GM12878 (cell line): ENCODE measurements at regions not wholly inside any gene's neighbourhood (a gene's known extent, or its start where the extent isn't known, plus 50 kb on each side); places are given as distances from the start of the nearest gene placed in this dataset.

ENCODE experiments used
- CREM ChIP-seq: IDR thresholded peaks from 2 replicates; pipeline ENCODE4 v1.6.1; 2014; ENCODE audit warnings: antibody characterized with exemption, low read depth
- EP300 ChIP-seq, 2 experiments: fragments of 150-350 bp in 1 of 2; IDR thresholded peaks; 2 replicates each; pipeline ENCODE4 v1.6.1; 2011 to 2012; ENCODE audit warnings: low read depth in 2 of 2, low read length in 2 of 2, borderline replicate concordance in 1 of 2, improper control_type of control experiment in 1 of 2, inconsistent platforms in 1 of 2; ENCODE audit not compliant: control insufficient read depth in 1 of 2
- EZH2 ChIP-seq: IDR thresholded peaks from 2 replicates; pipeline ENCODE4 v1.6.1; 2012; ENCODE audit warnings: low read depth, mild to moderate bottlenecking, control low read depth, inconsistent platforms, low read length, borderline replicate concordance; ENCODE audit not compliant: control insufficient read depth
- GATAD2B ChIP-seq: fragments of 450-650 bp; conservative IDR thresholded peaks from 2 replicates; pipeline ENCODE4 v1.6.1; 2017; ENCODE audit warnings: low read depth, mild to moderate bottlenecking, moderate library complexity
- JUNB ChIP-seq: IDR thresholded peaks from 2 replicates; pipeline ENCODE4 v1.6.1; 2016; ENCODE audit warnings: antibody characterized with exemption, mild to moderate bottlenecking
- POLR2AphosphoS5 ChIP-seq: IDR thresholded peaks from 2 replicates; pipeline ENCODE4 v1.6.1; 2011; ENCODE audit warnings: mild to moderate bottlenecking, low read length, inconsistent platforms
- RCOR1 ChIP-seq: conservative IDR thresholded peaks from 2 replicates; pipeline ENCODE4 v1.6.1; 2012; ENCODE audit warnings: low read depth, low read length, improper control_type of control experiment
- RFX5 ChIP-seq: IDR thresholded peaks from 2 replicates; pipeline ENCODE4 v1.6.1; 2011; ENCODE audit warnings: low read depth, low read length, improper control_type of control experiment
- TAF1 ChIP-seq: IDR thresholded peaks from 2 replicates; pipeline ENCODE4 v1.6.1; 2011; ENCODE audit warnings: mild to moderate bottlenecking, low read depth, low read length, borderline replicate concordance
- TBL1XR1 ChIP-seq: IDR thresholded peaks from 2 replicates; pipeline ENCODE4 v1.6.1; 2012; ENCODE audit warnings: low read depth, low read length, improper control_type of control experiment
- TF ChIP-seq, protein P1 (sequence below), 3 experiments: IDR thresholded peaks in 2 of 3; conservative IDR thresholded peaks in 1 of 3; 2 replicates each; pipeline ENCODE4 v1.5.1; 2011; ENCODE audit warnings: low read depth in 3 of 3, low read length in 3 of 3, mild to moderate bottlenecking in 3 of 3, control low read depth in 2 of 3, moderate library complexity in 2 of 3, inconsistent platforms in 1 of 3, mixed read lengths in 1 of 3; ENCODE audit not compliant: control insufficient read depth in 2 of 3, insufficient read depth in 1 of 3; ENCODE audit errors: extremely low read depth in 1 of 3
- TF ChIP-seq, protein P2 (sequence below): IDR thresholded peaks from 2 replicates; pipeline ENCODE4 v1.6.1; 2011; ENCODE audit warnings: low read depth, low read length, improper control_type of control experiment, borderline replicate concordance
- TF ChIP-seq, protein P3 (sequence below): IDR thresholded peaks from 2 replicates; pipeline ENCODE4 v1.6.1; 2011; ENCODE audit warnings: borderline replicate concordance, low read depth, mild to moderate bottlenecking, moderate library complexity, mixed read lengths, low read length; ENCODE audit not compliant: insufficient read depth; ENCODE audit errors: extremely low read length

DNA sequence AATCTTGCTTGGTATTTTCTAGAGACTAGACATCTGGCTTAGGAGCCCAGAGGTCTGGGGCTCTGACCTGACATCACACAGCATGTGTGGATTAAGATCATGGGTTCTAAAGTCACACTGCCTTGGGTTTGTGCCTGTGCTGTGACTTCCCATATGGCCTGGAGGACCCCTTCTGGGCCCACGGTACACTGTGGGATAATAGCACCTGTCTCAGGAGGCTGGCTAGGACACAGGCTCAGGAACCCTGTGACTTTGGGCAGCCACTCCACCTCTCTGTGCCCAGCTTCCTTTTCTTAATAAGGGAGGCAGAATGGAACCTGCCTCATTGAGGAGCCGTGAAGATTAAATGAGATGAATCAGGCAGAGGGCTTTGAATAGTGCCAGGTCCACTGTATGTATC, 99.2 kb upstream of the B3GAT1 start:
- no peak for TF ChIP-seq EP300 (IDR thresholded peaks at IDR 0.05; ENCODE audit: borderline replicate concordance in 1 of 2, control insufficient read depth in 1 of 2, low read depth in 2 of 2, low read length in 2 of 2)
- TF ChIP-seq POLR2AphosphoS5, result no peak
- TF ChIP-seq, protein P1, sequence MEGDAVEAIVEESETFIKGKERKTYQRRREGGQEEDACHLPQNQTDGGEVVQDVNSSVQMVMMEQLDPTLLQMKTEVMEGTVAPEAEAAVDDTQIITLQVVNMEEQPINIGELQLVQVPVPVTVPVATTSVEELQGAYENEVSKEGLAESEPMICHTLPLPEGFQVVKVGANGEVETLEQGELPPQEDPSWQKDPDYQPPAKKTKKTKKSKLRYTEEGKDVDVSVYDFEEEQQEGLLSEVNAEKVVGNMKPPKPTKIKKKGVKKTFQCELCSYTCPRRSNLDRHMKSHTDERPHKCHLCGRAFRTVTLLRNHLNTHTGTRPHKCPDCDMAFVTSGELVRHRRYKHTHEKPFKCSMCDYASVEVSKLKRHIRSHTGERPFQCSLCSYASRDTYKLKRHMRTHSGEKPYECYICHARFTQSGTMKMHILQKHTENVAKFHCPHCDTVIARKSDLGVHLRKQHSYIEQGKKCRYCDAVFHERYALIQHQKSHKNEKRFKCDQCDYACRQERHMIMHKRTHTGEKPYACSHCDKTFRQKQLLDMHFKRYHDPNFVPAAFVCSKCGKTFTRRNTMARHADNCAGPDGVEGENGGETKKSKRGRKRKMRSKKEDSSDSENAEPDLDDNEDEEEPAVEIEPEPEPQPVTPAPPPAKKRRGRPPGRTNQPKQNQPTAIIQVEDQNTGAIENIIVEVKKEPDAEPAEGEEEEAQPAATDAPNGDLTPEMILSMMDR (IDR thresholded peaks at IDR 0.05 in 2 of 3, conservative IDR thresholded peaks at IDR 0.05 in 1 of 3; ENCODE audit: control insufficient read depth in 2 of 3, extremely low read depth in 1 of 3, insufficient read depth in 1 of 3, low read depth in 3 of 3, low read length in 3 of 3), result no peak
- no peak for TF ChIP-seq EZH2
- TF ChIP-seq CREM, result no peak
- no peak for TF ChIP-seq TAF1
- no peak for TF ChIP-seq GATAD2B
- TF ChIP-seq, protein P2, sequence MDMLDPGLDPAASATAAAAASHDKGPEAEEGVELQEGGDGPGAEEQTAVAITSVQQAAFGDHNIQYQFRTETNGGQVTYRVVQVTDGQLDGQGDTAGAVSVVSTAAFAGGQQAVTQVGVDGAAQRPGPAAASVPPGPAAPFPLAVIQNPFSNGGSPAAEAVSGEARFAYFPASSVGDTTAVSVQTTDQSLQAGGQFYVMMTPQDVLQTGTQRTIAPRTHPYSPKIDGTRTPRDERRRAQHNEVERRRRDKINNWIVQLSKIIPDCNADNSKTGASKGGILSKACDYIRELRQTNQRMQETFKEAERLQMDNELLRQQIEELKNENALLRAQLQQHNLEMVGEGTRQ, result no peak
- TF ChIP-seq RFX5, result no peak
- TF ChIP-seq, protein P3, sequence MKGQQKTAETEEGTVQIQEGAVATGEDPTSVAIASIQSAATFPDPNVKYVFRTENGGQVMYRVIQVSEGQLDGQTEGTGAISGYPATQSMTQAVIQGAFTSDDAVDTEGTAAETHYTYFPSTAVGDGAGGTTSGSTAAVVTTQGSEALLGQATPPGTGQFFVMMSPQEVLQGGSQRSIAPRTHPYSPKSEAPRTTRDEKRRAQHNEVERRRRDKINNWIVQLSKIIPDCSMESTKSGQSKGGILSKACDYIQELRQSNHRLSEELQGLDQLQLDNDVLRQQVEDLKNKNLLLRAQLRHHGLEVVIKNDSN, result no peak
- no peak for TF ChIP-seq JUNB
- no peak for TF ChIP-seq TBL1XR1
- no peak for TF ChIP-seq RCOR1
